ENCODE measurements at regions not wholly inside any gene's neighbourhood (a gene's known extent, or its start where the extent isn't known, plus 50 kb on each side); places are given as distances from the start of the nearest gene placed in this dataset.

- TF ChIP-seq CTCF (IDR thresholded peaks at IDR 0.05; ENCODE audit: low read depth, low read length) (no peak), POLR2A (IDR thresholded peaks at IDR 0.05; ENCODE audit: extremely low read depth, insufficient read length) (no peak)
These were observed 75.2 kb downstream of the INSIG1 start for GRCh38 chr7:155372782-155373358.

Data from NB4 (cell line).